Chondrocyte (in vitro differentiated cells): ENCODE measurements at regions not wholly inside any gene's neighbourhood (a gene's known extent, or its start where the extent isn't known, plus 50 kb on each side); places are given as distances from the start of the nearest gene placed in this dataset.

Source experiments
- DNase-seq: peaks from one replicate; pipeline ENCODE4 v3.0.0; 2021; ENCODE audit warnings: mixed read lengths, low spot score
- H3K27ac Mint-ChIP-seq: one replicate; pipeline ENCODE4 v1.8.0; 2021; ENCODE audit warnings: mild to moderate bottlenecking, moderate library complexity, mixed read lengths; ENCODE audit not compliant: unreplicated experiment
- H3K27me3 Mint-ChIP-seq: 2 replicates; pipeline ENCODE4 v1.8.0; 2021; ENCODE audit warnings: low read depth, mixed read lengths
- H3K36me3 Mint-ChIP-seq: 2 replicates; pipeline ENCODE4 v1.8.0; 2021; ENCODE audit warnings: low read depth, mixed read lengths
- H3K4me1 Mint-ChIP-seq: 2 replicates; pipeline ENCODE4 v1.8.0; 2021; ENCODE audit warnings: low read depth, mild to moderate bottlenecking, mixed read lengths
- H3K4me3 Mint-ChIP-seq: one replicate; pipeline ENCODE4 v1.8.0; 2021; ENCODE audit warnings: mild to moderate bottlenecking, moderate library complexity, mixed read lengths; ENCODE audit not compliant: unreplicated experiment
- H3K9me3 Mint-ChIP-seq: 2 replicates; pipeline ENCODE4 v1.8.0; 2021; ENCODE audit warnings: low read depth, mixed read lengths
- TF ChIP-seq, protein P1 (sequence below): fragments of 200-600 bp; sonication (generic); IDR thresholded peaks from 2 replicates; pipeline ENCODE4 v1.5.0; 2021; ENCODE audit warnings: antibody characterized with exemption, mild to moderate bottlenecking, moderate library complexity

DNA sequence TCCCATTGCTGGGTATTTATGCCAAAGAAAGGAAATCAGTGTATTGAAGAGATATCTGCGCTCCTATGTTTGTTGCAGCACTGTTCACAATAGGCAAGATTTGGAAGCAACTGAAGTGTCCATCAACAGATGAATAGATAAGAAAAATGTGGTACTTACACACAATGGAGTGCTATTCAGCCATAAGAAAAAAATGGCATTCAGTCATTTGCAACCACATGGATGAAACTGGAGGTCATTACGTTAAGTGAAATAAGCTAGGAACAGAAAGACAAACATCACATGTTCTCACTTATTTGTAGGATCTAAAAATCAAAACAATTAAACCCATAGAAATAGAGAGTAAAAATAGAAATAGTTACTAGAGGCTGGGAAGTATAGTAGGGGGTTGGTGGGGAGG lies 1133.1 kb upstream of the ACO1 start:
- Mint-ChIP-seq H3K9me3 (peaks cover 5% of the 10 kb centered on the region), H3K27ac (no peak overlapping the region), H3K4me3 (no peak overlapping the region), H3K27me3 (peaks cover 4% of the 10 kb centered on the region), H3K4me1 (no peaks in the 10 kb centered on the region), H3K36me3 (no peaks in the 10 kb centered on the region)
- DNase-seq = no peak
- TF ChIP-seq, protein P1, sequence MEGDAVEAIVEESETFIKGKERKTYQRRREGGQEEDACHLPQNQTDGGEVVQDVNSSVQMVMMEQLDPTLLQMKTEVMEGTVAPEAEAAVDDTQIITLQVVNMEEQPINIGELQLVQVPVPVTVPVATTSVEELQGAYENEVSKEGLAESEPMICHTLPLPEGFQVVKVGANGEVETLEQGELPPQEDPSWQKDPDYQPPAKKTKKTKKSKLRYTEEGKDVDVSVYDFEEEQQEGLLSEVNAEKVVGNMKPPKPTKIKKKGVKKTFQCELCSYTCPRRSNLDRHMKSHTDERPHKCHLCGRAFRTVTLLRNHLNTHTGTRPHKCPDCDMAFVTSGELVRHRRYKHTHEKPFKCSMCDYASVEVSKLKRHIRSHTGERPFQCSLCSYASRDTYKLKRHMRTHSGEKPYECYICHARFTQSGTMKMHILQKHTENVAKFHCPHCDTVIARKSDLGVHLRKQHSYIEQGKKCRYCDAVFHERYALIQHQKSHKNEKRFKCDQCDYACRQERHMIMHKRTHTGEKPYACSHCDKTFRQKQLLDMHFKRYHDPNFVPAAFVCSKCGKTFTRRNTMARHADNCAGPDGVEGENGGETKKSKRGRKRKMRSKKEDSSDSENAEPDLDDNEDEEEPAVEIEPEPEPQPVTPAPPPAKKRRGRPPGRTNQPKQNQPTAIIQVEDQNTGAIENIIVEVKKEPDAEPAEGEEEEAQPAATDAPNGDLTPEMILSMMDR = no peak

DNA sequence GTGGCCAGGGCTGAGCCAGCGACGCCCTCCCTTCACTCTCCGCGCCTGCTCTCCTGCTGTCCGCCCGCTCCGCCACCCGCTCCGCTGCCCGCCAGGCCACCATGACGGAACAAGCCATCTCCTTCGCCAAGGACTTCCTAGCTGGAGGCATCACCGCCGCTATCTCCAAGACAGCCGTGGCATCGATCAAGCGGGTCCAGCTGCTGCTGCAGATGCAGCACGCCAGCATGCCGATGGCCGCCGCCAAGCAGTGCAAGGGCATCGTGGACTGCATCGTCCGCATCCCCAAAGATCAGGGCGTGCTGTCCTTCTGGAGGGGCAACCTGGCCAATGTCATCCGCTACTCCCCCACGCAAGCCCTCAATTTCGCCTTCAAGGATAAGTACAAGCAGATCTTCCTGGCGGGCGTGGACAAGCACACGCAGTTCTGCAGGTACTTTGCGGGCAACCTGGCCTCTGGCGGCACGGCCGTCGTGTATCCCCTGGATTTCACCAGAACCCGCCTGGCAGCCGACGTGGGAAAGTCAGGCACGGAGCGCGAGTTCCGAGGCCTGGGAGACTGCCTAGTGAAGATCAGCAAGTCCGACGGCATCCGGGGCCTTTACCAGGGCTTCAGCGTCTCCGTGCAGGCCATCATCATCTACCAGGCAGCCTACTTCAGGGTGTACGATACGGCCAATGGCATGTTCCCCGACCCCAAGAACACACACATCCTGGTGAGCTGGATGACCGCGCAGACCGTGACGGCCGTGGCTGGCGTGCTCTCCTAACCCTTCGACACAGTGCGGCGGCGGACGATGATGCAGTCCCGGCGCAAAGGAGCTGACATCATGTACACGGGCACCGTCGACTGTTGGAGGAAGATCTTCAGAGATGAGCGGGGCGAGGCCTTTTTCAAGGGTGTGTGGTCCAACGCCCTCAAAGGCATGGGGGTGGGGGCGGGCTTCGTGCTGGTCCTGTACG lies 1130.4 kb upstream of the ACO1 start:
- no peak overlapping the region for H3K4me3 Mint-ChIP-seq
- no peaks in the 10 kb centered on the region for H3K36me3 Mint-ChIP-seq
- H3K4me1 Mint-ChIP-seq = no peaks in the 10 kb centered on the region
- H3K9me3 Mint-ChIP-seq = peaks cover 5% of the 10 kb centered on the region
- TF ChIP-seq, protein P1 = no peak
- H3K27ac Mint-ChIP-seq = no peak overlapping the region
- H3K27me3 Mint-ChIP-seq = no peaks in the 10 kb centered on the region
- DNase-seq = peak; percentile 92

DNA sequence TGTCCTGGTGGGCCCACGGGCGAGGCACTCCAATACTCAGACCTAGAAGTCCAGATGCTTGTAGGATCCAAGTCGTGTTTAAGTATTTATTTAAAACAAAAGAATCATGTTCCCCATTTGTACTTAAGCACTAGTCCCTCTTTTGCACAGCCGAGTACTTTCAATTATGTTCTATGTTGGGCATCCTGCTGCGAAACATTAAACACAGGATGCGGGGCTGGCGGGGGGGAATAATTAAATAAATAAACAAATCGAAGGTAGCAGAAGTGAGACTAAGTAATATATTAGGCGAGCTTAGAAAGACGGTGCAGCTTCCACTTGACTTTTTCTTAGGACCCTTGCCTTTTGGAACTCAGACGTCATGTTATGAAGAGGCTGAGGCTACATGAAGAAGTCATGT lies 1129.2 kb upstream of the ACO1 start:
- TF ChIP-seq, protein P1 = no peak
- Mint-ChIP-seq H3K9me3 (peaks cover 2% of the 10 kb centered on the region), H3K4me3 (no peak overlapping the region), H3K27ac (no peak overlapping the region), H3K4me1 (no peaks in the 10 kb centered on the region), H3K36me3 (no peaks in the 10 kb centered on the region), H3K27me3 (peaks cover 3% of the 10 kb centered on the region)
- no peak for DNase-seq

DNA sequence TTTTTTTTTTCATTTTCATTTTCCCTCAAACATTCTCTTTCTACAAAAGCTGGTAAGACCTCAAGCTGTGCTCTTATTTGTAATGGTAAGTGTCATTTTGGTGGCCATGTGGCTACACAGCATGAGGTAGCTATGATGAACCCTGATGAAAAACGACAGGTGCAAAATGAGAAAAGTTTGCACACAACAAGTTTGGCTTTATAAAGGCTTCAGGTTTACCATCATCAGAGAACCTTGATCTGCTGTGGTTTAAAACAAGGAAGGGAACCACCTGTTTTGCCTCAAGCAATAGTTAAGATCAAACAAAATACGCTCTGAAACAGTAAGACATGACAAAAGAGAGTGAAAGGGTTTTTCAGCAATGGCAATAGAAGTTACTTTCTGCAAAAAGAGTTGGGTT lies 1124.6 kb upstream of the ACO1 start:
- no peak overlapping the region for H3K27ac Mint-ChIP-seq

More for the DNA sequence above, 1124.6 kb upstream of the ACO1 start:
- Mint-ChIP-seq H3K4me1 (no peaks in the 10 kb centered on the region), H3K9me3 (no peaks in the 10 kb centered on the region), H3K4me3 (no peak overlapping the region), H3K27me3 (peaks cover 11% of the 10 kb centered on the region), H3K36me3 (no peaks in the 10 kb centered on the region)
- no peak for DNase-seq
- TF ChIP-seq, protein P1 = no peak
